Subcutaneous abdominal adipose tissue (tissue), 5 donors: ENCODE measurements at regions not wholly inside any gene's neighbourhood (a gene's known extent, or its start where the extent isn't known, plus 50 kb on each side); places are given as distances from the start of the nearest gene placed in this dataset.

Experiments used
- H3K27ac ChIP-seq: one replicate; pipeline ENCODE4 v1.7.0; 2013; ENCODE audit warnings: low read depth, mild to moderate bottlenecking, inconsistent platforms, low read length, moderate library complexity
- H3K27me3 ChIP-seq, 5 donors: one replicate each; pipeline ENCODE4 v1.7.0; 2013; ENCODE audit warnings: low read length in 5 of 5, inconsistent platforms in 1 of 5; ENCODE audit not compliant: control insufficient read depth in 5 of 5, insufficient read depth in 4 of 5
- H3K36me3 ChIP-seq, 5 donors: one replicate each; pipeline ENCODE4 v1.7.0; 2013; ENCODE audit warnings: low read length in 5 of 5; ENCODE audit not compliant: control insufficient read depth in 5 of 5, insufficient read depth in 5 of 5
- H3K4me1 ChIP-seq, 5 donors: one replicate each; pipeline ENCODE4 v1.7.0; 2013; ENCODE audit warnings: low read length in 5 of 5, mild to moderate bottlenecking in 3 of 5, moderate library complexity in 1 of 5; ENCODE audit not compliant: control insufficient read depth in 5 of 5, insufficient read depth in 5 of 5
- H3K4me3 ChIP-seq, 5 donors: one replicate each; pipeline ENCODE4 v1.7.0; 2013; ENCODE audit warnings: low read length in 5 of 5, low read depth in 1 of 5
- H3K9ac ChIP-seq, 5 donors: one replicate each; pipeline ENCODE4 v1.7.0; 2013; ENCODE audit warnings: low read length in 5 of 5, mild to moderate bottlenecking in 4 of 5, moderate library complexity in 3 of 5
- H3K9me3 ChIP-seq, 5 donors: one replicate each; pipeline ENCODE4 v1.7.0; 2013; ENCODE audit warnings: low read length in 5 of 5; ENCODE audit not compliant: control insufficient read depth in 5 of 5
- donor health status: healthy.
- donor health status: healthy.
- donor health status: healthy.
- donor health status: healthy.
- donor health status: healthy.

DNA sequence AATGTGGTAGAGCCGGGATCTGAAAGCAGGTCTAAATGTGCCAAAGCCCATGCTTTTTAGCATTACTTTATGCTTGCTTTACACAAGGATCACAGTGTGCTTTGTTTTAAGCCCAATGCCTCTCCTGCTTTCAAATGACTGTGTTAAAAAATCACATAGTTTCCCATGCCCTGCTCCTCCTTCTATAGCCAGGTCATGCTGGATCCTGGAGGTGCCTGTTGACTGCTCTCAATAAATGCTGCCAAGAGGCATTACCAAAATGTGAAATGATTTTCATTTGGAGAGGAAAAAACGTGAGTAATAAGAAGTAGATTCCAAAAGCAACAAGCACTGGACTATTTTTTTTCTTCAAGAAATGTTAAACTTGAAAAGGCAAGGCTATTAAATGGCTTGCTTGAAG, 420.7 kb upstream of the USP24 start:
- no peak overlapping the region for H3K4me3 ChIP-seq
- H3K9me3 ChIP-seq = no peaks in the 10 kb centered on the region
- H3K36me3 ChIP-seq = no peaks in the 10 kb centered on the region
- H3K9ac ChIP-seq = no peak overlapping the region
- no peaks in the 10 kb centered on the region for H3K27me3 ChIP-seq
- H3K27ac ChIP-seq = no peak overlapping the region
- peaks cover 0 to 4% (median 2%) of the 10 kb centered on the region in 5 donors for H3K4me1 ChIP-seq

- Histone ChIP-seq H3K4me3 (no peak overlapping the region), H3K9ac (no peak overlapping the region), H3K27me3 (no peaks in the 10 kb centered on the region), H3K27ac (no peak overlapping the region), H3K9me3 (peaks cover 0 to 4% (median 0%) of the 10 kb centered on the region in 5 donors), H3K36me3 (no peaks in the 10 kb centered on the region), H3K4me1 (no peaks in the 10 kb centered on the region)
Measured at GRCh38 chr1:55634516-55634915, 419.4 kb upstream of the USP24 start.

DNA sequence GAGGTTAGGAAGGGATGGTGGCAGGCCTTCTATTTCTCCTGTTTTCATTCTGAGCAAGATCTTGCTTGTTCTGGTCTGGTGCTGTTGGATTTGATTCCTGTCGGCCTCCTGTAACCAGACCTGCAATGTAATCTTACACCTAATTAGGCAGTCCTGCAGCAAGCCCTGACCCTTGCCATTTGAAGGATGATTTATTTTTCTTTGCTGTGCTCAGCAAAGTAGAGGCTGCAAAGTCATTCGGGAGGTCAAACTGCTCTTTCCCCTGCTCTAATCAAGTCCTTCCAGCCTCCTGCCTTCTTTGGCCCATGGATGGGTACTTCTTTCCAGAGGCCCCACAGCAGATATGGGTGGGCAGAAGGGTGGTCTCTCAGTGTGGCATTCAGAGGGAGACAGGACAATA, 417.7 kb upstream of the USP24 start:
- Histone ChIP-seq H3K36me3 (no peaks in the 10 kb centered on the region), H3K9ac (no peak overlapping the region), H3K9me3 (peaks cover 0 to 4% (median 0%) of the 10 kb centered on the region in 5 donors), H3K4me1 (no peaks in the 10 kb centered on the region), H3K27me3 (no peaks in the 10 kb centered on the region), H3K4me3 (no peak overlapping the region), H3K27ac (no peak overlapping the region)

DNA sequence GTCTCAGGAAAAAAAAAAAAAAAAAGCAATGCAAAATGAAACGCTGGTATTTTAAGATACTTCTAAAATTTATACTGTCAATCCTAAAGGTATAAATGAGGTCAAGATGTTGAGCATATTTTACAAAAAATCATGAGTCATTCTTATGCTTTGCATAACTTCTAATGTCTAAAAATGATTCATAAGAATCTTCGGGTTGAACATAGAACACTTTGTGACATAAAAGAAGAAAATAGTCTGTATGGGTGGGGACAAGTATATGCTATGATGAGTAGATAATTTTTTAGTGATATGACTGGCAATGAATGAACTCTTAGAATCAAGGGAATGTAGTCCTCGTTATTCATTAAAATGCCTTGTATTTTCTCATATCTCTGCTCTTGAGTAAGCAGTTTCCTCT, 416.9 kb upstream of the USP24 start:
- H3K9me3 ChIP-seq = peaks cover 0 to 4% (median 0%) of the 10 kb centered on the region in 5 donors
- no peak overlapping the region for H3K27ac ChIP-seq
- H3K4me3 ChIP-seq = no peak overlapping the region
- no peaks in the 10 kb centered on the region for H3K36me3 ChIP-seq
- no peak overlapping the region for H3K9ac ChIP-seq
- no peaks in the 10 kb centered on the region for H3K27me3 ChIP-seq
- no peaks in the 10 kb centered on the region for H3K4me1 ChIP-seq

- Histone ChIP-seq H3K4me1 (no peaks in the 10 kb centered on the region), H3K9me3 (peaks cover 0 to 4% (median 0%) of the 10 kb centered on the region in 5 donors), H3K36me3 (no peaks in the 10 kb centered on the region), H3K27me3 (no peaks in the 10 kb centered on the region), H3K27ac (no peak overlapping the region), H3K9ac (no peak overlapping the region), H3K4me3 (no peak overlapping the region)
Measured at GRCh38 chr1:55631509-55631908, 416.3 kb upstream of the USP24 start.

- H3K9ac ChIP-seq = no peak overlapping the region
- no peaks in the 10 kb centered on the region for H3K36me3 ChIP-seq
- H3K4me3 ChIP-seq = no peak overlapping the region
- H3K27ac ChIP-seq = no peak overlapping the region
- H3K27me3 ChIP-seq = no peaks in the 10 kb centered on the region
- peaks cover 0 to 14% (median 8%) of the 10 kb centered on the region in 5 donors for H3K9me3 ChIP-seq
- H3K4me1 ChIP-seq = no peaks in the 10 kb centered on the region
Measured at GRCh38 chr1:55626326-55626725, 411.2 kb upstream of the USP24 start.

DNA sequence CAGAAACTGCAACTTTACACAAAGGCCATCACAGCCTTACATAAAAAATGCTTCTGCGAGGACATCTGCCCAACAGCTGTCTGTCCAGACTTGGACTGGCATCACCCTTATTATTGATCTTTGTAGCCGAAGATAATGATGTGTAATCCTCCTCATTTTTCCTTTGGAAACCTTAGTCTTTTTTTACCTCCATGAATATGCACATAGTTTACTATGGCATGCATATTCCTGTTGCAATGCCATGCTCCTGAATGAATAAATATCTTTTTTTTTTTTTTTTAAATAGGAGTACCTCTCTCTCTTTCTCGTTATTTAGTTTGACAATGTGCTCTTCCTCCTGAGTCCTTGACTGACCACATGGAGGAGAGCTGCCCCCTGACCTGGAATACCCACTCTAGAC, 409.6 kb upstream of the USP24 start:
- H3K27me3 ChIP-seq = no peaks in the 10 kb centered on the region
- peaks cover 0 to 10% (median 8%) of the 10 kb centered on the region in 5 donors for H3K9me3 ChIP-seq
- no peak overlapping the region for H3K27ac ChIP-seq
- H3K4me3 ChIP-seq = no peak overlapping the region
- H3K9ac ChIP-seq = no peak overlapping the region
- no peaks in the 10 kb centered on the region for H3K36me3 ChIP-seq
- H3K4me1 ChIP-seq = no peaks in the 10 kb centered on the region

DNA sequence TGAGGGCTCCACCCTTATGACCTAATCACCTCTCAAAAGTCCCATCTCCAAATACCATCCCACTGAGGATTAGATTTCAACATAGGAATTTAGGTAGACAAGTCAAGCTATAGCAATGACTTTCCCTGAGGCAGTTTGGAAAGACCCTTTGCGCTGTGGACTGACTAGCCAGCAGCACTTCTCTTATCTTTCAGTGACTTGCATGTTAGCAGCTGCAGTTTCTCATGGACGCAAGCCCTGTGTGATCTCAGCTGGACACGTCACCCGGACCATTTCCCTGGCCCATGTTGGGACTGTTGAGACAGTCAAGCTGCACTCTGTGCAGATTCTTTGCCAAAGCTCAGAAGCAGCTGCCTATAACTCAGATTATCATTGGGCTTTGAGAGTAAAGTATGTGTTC, 408.1 kb upstream of the USP24 start:
- Histone ChIP-seq H3K27me3 (no peaks in the 10 kb centered on the region), H3K4me1 (no peaks in the 10 kb centered on the region), H3K9me3 (peaks cover 0 to 10% (median 8%) of the 10 kb centered on the region in 5 donors), H3K9ac (no peak overlapping the region), H3K4me3 (peak overlapping the region in 1 of 5 donors; percentile 9), H3K27ac (no peak overlapping the region), H3K36me3 (no peaks in the 10 kb centered on the region)

GRCh38 chr1:55622074-55622473, 406.9 kb upstream of the USP24 start:
- Histone ChIP-seq H3K9ac (no peak overlapping the region), H3K9me3 (peaks cover 0 to 10% (median 8%) of the 10 kb centered on the region in 5 donors), H3K27ac (no peak overlapping the region), H3K27me3 (no peaks in the 10 kb centered on the region), H3K4me3 (no peak overlapping the region), H3K36me3 (no peaks in the 10 kb centered on the region), H3K4me1 (no peaks in the 10 kb centered on the region)

- no peak overlapping the region for H3K9ac ChIP-seq
- H3K4me3 ChIP-seq = no peak overlapping the region
- H3K27me3 ChIP-seq = no peaks in the 10 kb centered on the region
- H3K36me3 ChIP-seq = no peaks in the 10 kb centered on the region
- H3K27ac ChIP-seq = no peak overlapping the region
- H3K9me3 ChIP-seq = peaks cover 0 to 7% (median 5%) of the 10 kb centered on the region in 5 donors
- H3K4me1 ChIP-seq = no peaks in the 10 kb centered on the region
Measured at GRCh38 chr1:55618199-55618598, 403.0 kb upstream of the USP24 start.
